ENCODE measurements at regions not wholly inside any gene's neighbourhood (a gene's known extent, or its start where the extent isn't known, plus 50 kb on each side); places are given as distances from the start of the nearest gene placed in this dataset.

DNA sequence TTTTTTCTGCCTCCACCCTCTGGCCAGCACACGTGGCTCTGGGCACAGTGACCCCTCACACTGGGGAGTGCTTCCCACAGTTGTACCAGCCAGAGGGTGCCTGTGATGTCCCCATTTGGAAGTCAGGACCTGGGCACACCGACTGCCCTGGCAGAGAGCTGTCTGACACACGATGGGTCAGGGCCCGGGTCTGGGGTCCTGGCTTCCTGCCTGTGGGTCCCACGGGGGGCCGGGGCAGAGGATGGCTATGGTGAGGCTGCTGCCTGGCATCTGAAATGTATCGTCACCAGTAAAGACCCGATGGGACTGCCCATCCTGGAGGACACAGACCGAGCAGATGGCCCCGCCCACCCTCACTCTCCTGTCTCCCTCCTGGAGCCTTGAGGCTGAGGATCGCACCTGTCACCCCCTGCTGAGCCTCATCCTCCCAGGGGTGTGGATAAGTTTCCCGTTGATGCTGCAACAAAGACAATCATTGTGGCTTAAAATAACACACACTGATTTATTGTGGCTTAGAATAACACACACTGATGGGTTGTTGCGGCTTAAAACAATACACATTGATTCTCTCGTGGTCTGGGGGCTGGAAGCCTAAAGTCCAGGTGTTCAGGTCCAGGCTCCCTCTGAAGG is 88.8 kb upstream of the TTC34 start:
- Histone ChIP-seq H3K9me3 (no peaks in the 10 kb centered on the region), H3K27ac (no peak overlapping the region)
- no peak for TF ChIP-seq POLR2A (IDR thresholded peaks at IDR 0.05)
- TF ChIP-seq, protein P1, sequence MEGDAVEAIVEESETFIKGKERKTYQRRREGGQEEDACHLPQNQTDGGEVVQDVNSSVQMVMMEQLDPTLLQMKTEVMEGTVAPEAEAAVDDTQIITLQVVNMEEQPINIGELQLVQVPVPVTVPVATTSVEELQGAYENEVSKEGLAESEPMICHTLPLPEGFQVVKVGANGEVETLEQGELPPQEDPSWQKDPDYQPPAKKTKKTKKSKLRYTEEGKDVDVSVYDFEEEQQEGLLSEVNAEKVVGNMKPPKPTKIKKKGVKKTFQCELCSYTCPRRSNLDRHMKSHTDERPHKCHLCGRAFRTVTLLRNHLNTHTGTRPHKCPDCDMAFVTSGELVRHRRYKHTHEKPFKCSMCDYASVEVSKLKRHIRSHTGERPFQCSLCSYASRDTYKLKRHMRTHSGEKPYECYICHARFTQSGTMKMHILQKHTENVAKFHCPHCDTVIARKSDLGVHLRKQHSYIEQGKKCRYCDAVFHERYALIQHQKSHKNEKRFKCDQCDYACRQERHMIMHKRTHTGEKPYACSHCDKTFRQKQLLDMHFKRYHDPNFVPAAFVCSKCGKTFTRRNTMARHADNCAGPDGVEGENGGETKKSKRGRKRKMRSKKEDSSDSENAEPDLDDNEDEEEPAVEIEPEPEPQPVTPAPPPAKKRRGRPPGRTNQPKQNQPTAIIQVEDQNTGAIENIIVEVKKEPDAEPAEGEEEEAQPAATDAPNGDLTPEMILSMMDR (IDR thresholded peaks at IDR 0.05), result no peak

DNA sequence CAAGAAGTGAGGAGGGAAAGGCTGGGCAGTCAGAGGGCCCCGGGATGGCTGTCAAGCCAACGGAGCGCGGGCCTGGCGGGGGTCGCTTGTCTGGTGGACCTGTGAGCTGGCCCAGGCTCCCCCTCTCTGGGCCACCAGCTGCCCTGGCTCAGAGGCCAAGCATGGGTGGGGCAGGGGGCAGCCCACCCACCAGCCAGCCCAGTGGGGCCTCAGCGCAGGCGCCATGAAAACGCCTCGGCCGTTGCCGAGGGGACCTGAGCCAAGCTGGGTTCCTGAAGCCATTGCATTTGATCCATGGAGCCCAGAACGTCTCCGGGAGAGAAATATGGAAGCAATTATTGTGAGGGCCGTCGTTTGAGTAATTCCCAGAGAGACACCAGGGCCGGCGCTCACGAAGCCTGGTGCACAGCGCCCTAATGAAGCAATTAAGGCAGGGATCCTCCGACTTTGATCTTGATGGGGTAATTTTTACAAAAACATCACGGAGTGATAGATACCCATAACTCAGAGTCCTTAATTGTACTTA is 90.5 kb upstream of the TTC34 start:
- TF ChIP-seq, protein P1 (IDR thresholded peaks at IDR 0.05), result no peak
- no peak for TF ChIP-seq POLR2A (IDR thresholded peaks at IDR 0.05)
- no peaks in the 10 kb centered on the region for H3K4me1 ChIP-seq
- no peak for DNase-seq
- no peaks in the 10 kb centered on the region for H3K9me3 ChIP-seq
- H3K27ac ChIP-seq, result no peak overlapping the region
- no peaks in the 10 kb centered on the region for H3K36me3 ChIP-seq (replicated peaks in 1 of 2; ENCODE audit: insufficient read depth in 1 of 2, low read depth in 2 of 2)
- 60 to 64% methylated on average over 11 to 22 of the region's 22 CpGs for WGBS, 2 donors
- no peak overlapping the region for H3K4me3 ChIP-seq
- no peak for ATAC-seq
- intact Hi-C loops (cut with DNase I), result no loop called here
- no peaks in the 10 kb centered on the region for H3K27me3 ChIP-seq

More for the DNA sequence above, 88.8 kb upstream of the TTC34 start:
- ATAC-seq (no peak), DNase-seq (no peak)
- H3K4me1 ChIP-seq, result no peaks in the 10 kb centered on the region
- 42 to 46% methylated on average over 6 to 14 of the region's 14 CpGs for WGBS, 2 donors
- intact Hi-C loops (cut with DNase I), result no loop called here
- no peaks in the 10 kb centered on the region for H3K27me3 ChIP-seq
- H3K4me3 ChIP-seq, result no peak overlapping the region
- H3K36me3 ChIP-seq (replicated peaks in 1 of 2; ENCODE audit: insufficient read depth in 1 of 2, low read depth in 2 of 2), result no peaks in the 10 kb centered on the region

DNA sequence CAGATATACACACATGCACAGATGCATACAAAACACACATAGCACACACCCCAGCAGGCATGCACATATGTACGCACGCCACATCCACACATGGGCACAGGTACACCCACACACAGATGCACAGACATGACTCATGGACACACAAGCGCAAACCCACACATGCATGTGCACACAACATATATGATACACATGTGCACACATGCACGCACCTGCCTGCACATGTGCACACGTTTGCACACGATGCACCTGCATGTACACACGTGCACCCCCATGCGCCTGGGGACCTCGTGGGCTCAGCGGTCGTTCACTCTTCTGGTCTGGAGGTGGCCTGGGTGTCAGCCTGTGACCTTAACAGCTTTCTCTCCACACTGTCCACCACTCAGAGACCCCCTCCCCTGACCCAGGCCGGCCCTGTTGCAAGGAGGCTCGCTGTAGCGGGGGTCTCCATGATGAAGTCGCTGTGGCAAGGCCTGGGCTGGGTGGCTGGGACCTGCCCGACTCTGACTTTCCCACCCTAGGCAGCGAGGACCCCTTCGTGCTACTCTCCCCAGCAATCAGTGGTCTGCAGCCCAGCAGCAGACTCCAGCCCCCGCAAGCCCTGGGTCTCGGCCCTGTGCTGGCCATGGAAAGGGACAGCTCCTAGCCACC is 92.1 kb upstream of the TTC34 start:
- intact Hi-C loops (cut with DNase I), result no loop called here

DNA sequence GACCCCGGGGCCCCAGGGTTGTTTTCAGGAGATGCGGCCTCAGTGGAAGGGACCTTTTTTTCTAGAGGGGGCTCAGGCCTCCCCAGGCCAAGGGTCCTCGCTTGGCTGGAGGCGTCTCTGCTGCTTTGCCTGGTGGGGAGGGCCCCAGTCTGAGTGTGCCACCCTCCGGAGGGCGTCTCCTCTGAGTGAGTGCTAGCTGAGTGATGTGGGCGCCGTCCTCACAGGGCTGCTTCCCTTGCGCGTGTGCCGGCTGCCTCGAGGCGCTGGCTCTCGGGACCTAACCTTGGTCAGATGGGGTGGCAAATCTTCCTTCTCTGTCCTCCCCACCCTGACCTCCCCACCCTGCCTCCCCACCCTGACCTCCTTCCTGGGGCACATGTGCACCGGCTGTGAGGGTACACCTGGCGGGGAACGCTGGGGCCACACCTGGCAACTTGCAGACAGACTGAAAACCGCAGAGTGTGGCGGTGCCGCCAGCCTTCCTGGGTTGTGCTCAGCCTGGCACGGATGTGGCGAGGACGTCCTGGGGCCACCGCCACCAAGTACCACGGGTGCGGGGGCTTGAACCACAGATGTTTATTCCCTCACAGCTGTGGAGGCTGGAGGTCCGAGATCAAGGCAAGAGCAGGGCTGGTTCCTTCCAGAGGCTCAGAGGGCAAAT is 93.0 kb upstream of the TTC34 start:
- Histone ChIP-seq H3K27me3 (no peaks in the 10 kb centered on the region), H3K36me3 (replicated peaks in 1 of 2; ENCODE audit: insufficient read depth in 1 of 2, low read depth in 2 of 2) (no peaks in the 10 kb centered on the region), H3K4me3 (no peak overlapping the region), H3K27ac (no peak overlapping the region), H3K4me1 (no peaks in the 10 kb centered on the region), H3K9me3 (no peaks in the 10 kb centered on the region)
- intact Hi-C loops (cut with DNase I), result no loop called here
- WGBS, 2 donors, result 69 to 71% methylated on average over 8 to 25 of the region's 27 CpGs
- no peak for DNase-seq
- no peak for ATAC-seq
- TF ChIP-seq POLR2A (IDR thresholded peaks at IDR 0.05), result no peak
- TF ChIP-seq, protein P1 (IDR thresholded peaks at IDR 0.05), result no peak

More for the DNA sequence above, 92.1 kb upstream of the TTC34 start:
- no peak for ATAC-seq
- Histone ChIP-seq H3K9me3 (no peaks in the 10 kb centered on the region), H3K4me1 (no peaks in the 10 kb centered on the region), H3K36me3 (replicated peaks in 1 of 2; ENCODE audit: insufficient read depth in 1 of 2, low read depth in 2 of 2) (no peaks in the 10 kb centered on the region), H3K27me3 (no peaks in the 10 kb centered on the region), H3K4me3 (no peak overlapping the region), H3K27ac (no peak overlapping the region)
- no peak for DNase-seq
- TF ChIP-seq POLR2A (IDR thresholded peaks at IDR 0.05), result no peak
- TF ChIP-seq, protein P1 (IDR thresholded peaks at IDR 0.05), result no peak
- WGBS, 2 donors, result 45 to 62% methylated on average over 9 to 19 of the region's 20 CpGs

Measured in body of pancreas (tissue), 4 donors.